ENCODE measurements at regions not wholly inside any gene's neighbourhood (a gene's known extent, or its start where the extent isn't known, plus 50 kb on each side); places are given as distances from the start of the nearest gene placed in this dataset.

DNA sequence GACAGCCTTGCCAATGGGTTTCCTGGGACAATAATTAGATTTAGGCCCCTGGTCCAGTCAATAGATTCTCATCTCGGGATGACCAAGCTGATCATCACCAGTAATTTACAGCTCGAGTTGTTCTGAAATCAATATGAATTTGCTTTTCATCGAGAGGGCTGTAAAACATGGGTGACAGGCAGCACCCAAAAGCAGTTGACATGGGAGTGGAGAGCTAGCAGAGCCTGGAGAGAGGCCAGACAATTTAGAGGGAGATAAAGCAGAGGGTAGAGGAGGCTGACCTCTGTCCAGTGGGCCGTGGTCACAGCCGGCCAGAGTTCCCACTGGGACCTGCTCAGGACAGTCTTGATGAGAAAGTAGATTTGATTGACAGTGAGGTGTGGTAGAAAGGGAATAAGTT, 157.3 kb downstream of the ASCL4 start:
- TF ChIP-seq POLR2A (IDR thresholded peaks at IDR 0.05) (no peak), POLR2AphosphoS5 (IDR thresholded peaks at IDR 0.05) (no peak)
- TF ChIP-seq, protein P1, sequence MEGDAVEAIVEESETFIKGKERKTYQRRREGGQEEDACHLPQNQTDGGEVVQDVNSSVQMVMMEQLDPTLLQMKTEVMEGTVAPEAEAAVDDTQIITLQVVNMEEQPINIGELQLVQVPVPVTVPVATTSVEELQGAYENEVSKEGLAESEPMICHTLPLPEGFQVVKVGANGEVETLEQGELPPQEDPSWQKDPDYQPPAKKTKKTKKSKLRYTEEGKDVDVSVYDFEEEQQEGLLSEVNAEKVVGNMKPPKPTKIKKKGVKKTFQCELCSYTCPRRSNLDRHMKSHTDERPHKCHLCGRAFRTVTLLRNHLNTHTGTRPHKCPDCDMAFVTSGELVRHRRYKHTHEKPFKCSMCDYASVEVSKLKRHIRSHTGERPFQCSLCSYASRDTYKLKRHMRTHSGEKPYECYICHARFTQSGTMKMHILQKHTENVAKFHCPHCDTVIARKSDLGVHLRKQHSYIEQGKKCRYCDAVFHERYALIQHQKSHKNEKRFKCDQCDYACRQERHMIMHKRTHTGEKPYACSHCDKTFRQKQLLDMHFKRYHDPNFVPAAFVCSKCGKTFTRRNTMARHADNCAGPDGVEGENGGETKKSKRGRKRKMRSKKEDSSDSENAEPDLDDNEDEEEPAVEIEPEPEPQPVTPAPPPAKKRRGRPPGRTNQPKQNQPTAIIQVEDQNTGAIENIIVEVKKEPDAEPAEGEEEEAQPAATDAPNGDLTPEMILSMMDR (IDR thresholded peaks at IDR 0.05), result no peak
